ENCODE measurements at regions not wholly inside any gene's neighbourhood (a gene's known extent, or its start where the extent isn't known, plus 50 kb on each side); places are given as distances from the start of the nearest gene placed in this dataset.

DNA sequence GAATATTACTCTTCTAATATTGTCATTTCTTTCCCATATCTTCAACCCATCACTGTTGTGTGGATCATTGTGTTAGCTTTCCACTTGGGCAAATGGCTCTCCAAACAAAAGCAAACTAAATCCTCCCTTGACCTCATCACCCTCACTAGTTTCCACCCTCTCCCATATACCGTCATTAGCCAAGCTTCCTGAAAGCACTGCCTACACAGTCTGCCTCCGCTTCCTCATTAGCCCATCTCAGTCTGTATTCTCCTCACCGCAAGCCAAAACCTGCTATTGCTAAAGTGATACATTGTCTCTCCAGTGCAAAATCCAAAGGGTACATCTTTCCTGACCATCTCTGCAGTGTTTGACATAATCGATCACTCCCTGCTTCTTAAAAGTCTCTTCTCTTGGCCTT lies 212.6 kb downstream of the CLIC5 start:
- Mint-ChIP-seq H3K9me3 (ENCODE audit: unreplicated experiment) (peaks cover 3% of the 10 kb centered on the region), H3K27ac (ENCODE audit: unreplicated experiment) (no peak overlapping the region), H3K27me3 (ENCODE audit: unreplicated experiment) (no peaks in the 10 kb centered on the region), H3K4me1 (ENCODE audit: unreplicated experiment) (peaks cover 3% of the 10 kb centered on the region), H3K36me3 (ENCODE audit: unreplicated experiment) (no peaks in the 10 kb centered on the region), H3K4me3 (ENCODE audit: unreplicated experiment) (no peak overlapping the region)
- DNase-seq (ENCODE audit: extremely low spot score, unreplicated experiment), result no peak
- TF ChIP-seq, protein P1, sequence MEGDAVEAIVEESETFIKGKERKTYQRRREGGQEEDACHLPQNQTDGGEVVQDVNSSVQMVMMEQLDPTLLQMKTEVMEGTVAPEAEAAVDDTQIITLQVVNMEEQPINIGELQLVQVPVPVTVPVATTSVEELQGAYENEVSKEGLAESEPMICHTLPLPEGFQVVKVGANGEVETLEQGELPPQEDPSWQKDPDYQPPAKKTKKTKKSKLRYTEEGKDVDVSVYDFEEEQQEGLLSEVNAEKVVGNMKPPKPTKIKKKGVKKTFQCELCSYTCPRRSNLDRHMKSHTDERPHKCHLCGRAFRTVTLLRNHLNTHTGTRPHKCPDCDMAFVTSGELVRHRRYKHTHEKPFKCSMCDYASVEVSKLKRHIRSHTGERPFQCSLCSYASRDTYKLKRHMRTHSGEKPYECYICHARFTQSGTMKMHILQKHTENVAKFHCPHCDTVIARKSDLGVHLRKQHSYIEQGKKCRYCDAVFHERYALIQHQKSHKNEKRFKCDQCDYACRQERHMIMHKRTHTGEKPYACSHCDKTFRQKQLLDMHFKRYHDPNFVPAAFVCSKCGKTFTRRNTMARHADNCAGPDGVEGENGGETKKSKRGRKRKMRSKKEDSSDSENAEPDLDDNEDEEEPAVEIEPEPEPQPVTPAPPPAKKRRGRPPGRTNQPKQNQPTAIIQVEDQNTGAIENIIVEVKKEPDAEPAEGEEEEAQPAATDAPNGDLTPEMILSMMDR (IDR thresholded peaks at IDR 0.05), result no peak

DNA sequence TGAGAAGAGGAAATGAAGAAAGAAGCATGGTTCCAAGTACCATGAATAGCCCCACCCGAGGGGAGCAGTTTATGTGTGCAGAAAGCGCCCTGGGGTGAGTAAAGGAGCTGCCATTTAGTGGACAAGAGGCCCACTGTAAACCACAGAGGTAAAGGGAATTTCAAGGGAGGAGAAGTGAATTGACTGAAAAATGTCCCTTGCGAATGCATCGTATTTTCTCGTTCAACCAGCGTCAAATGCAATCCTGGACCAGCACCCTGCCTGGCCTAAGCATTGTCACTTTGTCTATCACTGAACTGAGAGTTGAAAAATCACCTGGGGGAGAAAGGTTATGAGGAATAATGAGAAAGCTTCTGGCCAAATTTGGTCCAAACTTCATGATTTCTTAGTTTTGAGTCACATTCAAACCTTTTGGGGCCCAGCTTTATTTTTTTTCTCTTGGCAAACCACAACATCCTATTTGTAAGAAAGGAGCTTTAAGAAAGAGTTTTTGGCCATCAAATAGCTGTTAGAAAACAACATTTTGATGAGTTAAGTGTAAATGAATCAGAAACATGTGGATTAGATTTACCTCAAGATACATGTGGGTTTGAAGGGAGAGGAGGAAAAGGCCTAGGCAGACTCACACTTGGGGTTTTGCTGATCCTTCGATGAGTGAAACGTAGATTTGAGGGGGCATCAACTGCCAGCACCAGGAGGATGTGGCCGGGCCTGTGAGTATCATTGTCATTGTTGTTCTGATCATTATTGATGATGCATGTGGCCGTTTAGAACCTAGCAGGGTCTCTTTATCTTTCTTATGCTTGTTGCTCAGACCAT lies 214.0 kb downstream of the CLIC5 start:
- peaks cover 3% of the 10 kb centered on the region for H3K4me1 Mint-ChIP-seq (ENCODE audit: unreplicated experiment)
- H3K27ac Mint-ChIP-seq (ENCODE audit: unreplicated experiment), result no peak overlapping the region
- TF ChIP-seq, protein P1 (IDR thresholded peaks at IDR 0.05), result no peak
- DNase-seq (ENCODE audit: extremely low spot score, unreplicated experiment), result no peak
- no peak overlapping the region for H3K4me3 Mint-ChIP-seq (ENCODE audit: unreplicated experiment)
- peaks cover 3% of the 10 kb centered on the region for H3K9me3 Mint-ChIP-seq (ENCODE audit: unreplicated experiment)
- H3K27me3 Mint-ChIP-seq (ENCODE audit: unreplicated experiment), result no peaks in the 10 kb centered on the region
- no peaks in the 10 kb centered on the region for H3K36me3 Mint-ChIP-seq (ENCODE audit: unreplicated experiment)

DNA sequence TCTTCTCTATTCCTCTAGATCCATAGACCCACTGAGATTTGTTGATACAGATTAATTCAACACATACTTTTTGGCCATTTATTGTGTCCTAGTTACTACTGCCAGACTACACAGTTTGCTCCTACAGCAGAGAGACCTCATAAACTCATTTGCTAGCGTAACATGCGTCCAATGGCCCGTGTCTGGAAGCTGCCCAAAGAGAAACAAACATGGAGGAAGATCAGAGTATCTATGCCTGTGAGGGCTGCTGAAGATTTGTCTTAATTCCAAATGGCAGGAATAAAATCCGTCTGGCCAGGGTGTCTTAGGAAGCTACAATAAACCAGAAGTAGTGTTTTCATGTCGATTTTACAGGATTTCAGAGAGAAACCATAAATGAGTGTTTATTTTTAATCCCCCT lies 214.7 kb downstream of the CLIC5 start:
- Mint-ChIP-seq H3K4me3 (ENCODE audit: unreplicated experiment) (no peak overlapping the region), H3K27me3 (ENCODE audit: unreplicated experiment) (no peaks in the 10 kb centered on the region), H3K36me3 (ENCODE audit: unreplicated experiment) (no peaks in the 10 kb centered on the region), H3K9me3 (ENCODE audit: unreplicated experiment) (peaks cover 3% of the 10 kb centered on the region), H3K27ac (ENCODE audit: unreplicated experiment) (no peak overlapping the region), H3K4me1 (ENCODE audit: unreplicated experiment) (peaks cover 3% of the 10 kb centered on the region)
- TF ChIP-seq, protein P1 (IDR thresholded peaks at IDR 0.05), result no peak
- no peak for DNase-seq (ENCODE audit: extremely low spot score, unreplicated experiment)

DNA sequence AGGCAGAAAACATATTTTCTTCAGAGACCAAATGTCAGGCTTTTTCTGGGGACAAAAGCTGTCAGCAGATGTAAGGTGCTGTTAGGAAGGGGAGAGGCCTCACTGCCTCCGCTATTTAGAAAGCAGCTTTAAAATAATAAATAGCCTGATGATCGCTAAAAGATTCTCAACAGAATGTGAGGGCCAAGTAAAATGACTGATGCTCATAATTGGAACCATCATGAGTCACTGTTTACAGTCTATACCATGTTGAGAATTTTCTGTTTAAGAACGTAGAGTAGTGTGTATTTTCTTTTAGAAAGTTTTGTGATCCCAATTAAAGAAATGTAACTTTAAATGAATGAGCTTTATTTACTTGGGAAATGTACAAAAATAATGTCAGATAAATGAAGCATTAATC lies 220.0 kb downstream of the CLIC5 start:
- no peak overlapping the region for H3K4me3 Mint-ChIP-seq (ENCODE audit: unreplicated experiment)
- no peaks in the 10 kb centered on the region for H3K27me3 Mint-ChIP-seq (ENCODE audit: unreplicated experiment)
- no peaks in the 10 kb centered on the region for H3K36me3 Mint-ChIP-seq (ENCODE audit: unreplicated experiment)
- no peak overlapping the region for H3K27ac Mint-ChIP-seq (ENCODE audit: unreplicated experiment)
- no peak for DNase-seq (ENCODE audit: extremely low spot score, unreplicated experiment)
- H3K4me1 Mint-ChIP-seq (ENCODE audit: unreplicated experiment), result peaks cover 25% of the 10 kb centered on the region
- TF ChIP-seq, protein P1 (IDR thresholded peaks at IDR 0.05), result no peak
- H3K9me3 Mint-ChIP-seq (ENCODE audit: unreplicated experiment), result peaks cover 8% of the 10 kb centered on the region

DNA sequence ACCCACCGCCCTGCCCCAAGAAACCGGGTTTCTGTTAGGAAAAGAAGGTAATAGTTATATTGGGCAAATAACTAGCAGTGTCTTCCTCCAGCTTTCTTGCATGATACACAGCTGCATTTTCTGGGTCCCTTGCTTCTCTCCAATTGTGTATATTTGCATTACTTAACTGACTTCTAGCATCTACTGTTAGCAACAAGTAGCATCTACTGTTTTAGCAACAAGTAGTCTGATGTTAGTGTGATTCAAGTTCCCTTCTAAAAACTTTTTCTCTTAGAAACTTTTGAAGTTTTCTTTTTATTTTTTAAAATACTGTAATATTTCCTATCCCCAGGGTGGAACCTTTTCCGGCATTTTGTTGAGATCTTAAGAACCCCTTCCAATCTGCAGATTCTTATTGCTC lies 221.2 kb downstream of the CLIC5 start:
- no peak overlapping the region for H3K4me3 Mint-ChIP-seq (ENCODE audit: unreplicated experiment)
- TF ChIP-seq, protein P1 (IDR thresholded peaks at IDR 0.05), result no peak
- DNase-seq (ENCODE audit: extremely low spot score, unreplicated experiment), result no peak
- no peak overlapping the region for H3K27ac Mint-ChIP-seq (ENCODE audit: unreplicated experiment)
- H3K27me3 Mint-ChIP-seq (ENCODE audit: unreplicated experiment), result no peaks in the 10 kb centered on the region
- H3K9me3 Mint-ChIP-seq (ENCODE audit: unreplicated experiment), result peaks cover 8% of the 10 kb centered on the region
- no peaks in the 10 kb centered on the region for H3K36me3 Mint-ChIP-seq (ENCODE audit: unreplicated experiment)
- H3K4me1 Mint-ChIP-seq (ENCODE audit: unreplicated experiment), result peaks cover 26% of the 10 kb centered on the region

Measured in osteocyte (in vitro differentiated cells).